Progenitor cell of endocrine pancreas (in vitro differentiated cells): ENCODE measurements at regions not wholly inside any gene's neighbourhood (a gene's known extent, or its start where the extent isn't known, plus 50 kb on each side); places are given as distances from the start of the nearest gene placed in this dataset.
A peak's percentile ranks its signal among the peaks of the same experiment; 100 is the strongest.

Experiments used
- DNase-seq: peaks from one replicate; pipeline ENCODE4 v3.0.0; 2021; ENCODE audit warnings: low spot score; ENCODE audit not compliant: unreplicated experiment
- H3K27ac Mint-ChIP-seq: 2 replicates; pipeline ENCODE4 v1.8.0; 2021; ENCODE audit warnings: mild to moderate bottlenecking, moderate library complexity, mixed read lengths
- H3K27me3 Mint-ChIP-seq: 2 replicates; pipeline ENCODE4 v1.8.0; 2021; ENCODE audit warnings: mixed read lengths
- H3K36me3 Mint-ChIP-seq: 2 replicates; pipeline ENCODE4 v1.8.0; 2022; ENCODE audit warnings: mixed read lengths; ENCODE audit not compliant: insufficient read depth
- H3K4me1 Mint-ChIP-seq: 2 replicates; pipeline ENCODE4 v1.8.0; 2021; ENCODE audit warnings: low read depth, mixed read lengths
- H3K4me3 Mint-ChIP-seq: 2 replicates; pipeline ENCODE4 v1.8.0; 2021; ENCODE audit warnings: low read depth, mild to moderate bottlenecking, moderate library complexity, mixed read lengths
- H3K9me3 Mint-ChIP-seq: 2 replicates; pipeline ENCODE4 v1.8.0; 2021; ENCODE audit warnings: low read depth, mixed read lengths
- TF ChIP-seq, protein P1 (sequence below): fragments of 200-600 bp; sonication (generic); IDR thresholded peaks from one replicate; pipeline ENCODE4 v1.5.0; 2021; ENCODE audit warnings: antibody characterized with exemption, mild to moderate bottlenecking; ENCODE audit not compliant: unreplicated experiment

DNA sequence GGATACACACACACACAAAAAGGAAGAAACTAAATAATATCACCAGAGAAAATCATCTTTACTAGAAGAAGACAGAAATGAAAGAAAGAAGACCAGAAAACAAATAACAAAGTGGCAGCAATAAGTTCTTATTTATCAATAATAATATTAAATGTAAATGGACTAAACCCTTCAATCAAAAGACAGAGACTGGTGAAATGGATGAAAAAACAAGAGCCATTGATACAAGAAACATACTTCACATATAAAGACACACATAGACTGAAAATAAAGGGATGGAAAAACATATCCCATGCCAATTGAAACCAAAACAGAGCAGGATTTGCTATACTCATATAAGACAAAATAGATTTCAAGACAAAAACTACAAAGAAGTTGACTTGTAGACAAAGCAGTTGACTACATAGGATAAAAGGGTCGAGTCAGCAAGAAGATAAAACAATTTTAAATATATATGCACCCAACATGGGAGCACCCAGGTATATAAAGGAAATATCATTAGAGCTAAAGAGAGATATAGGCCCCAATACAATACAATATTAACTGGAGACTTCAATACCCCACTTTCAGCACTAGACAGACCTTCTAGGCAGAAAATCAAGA is 259.4 kb downstream of the EPM2A start:
- Mint-ChIP-seq H3K27ac (no peak overlapping the region), H3K27me3 (no peaks in the 10 kb centered on the region), H3K4me1 (no peaks in the 10 kb centered on the region), H3K36me3 (peaks cover 10% of the 10 kb centered on the region), H3K9me3 (peaks cover 51% of the 10 kb centered on the region), H3K4me3 (no peak overlapping the region)
- no peak for DNase-seq
- TF ChIP-seq, protein P1, sequence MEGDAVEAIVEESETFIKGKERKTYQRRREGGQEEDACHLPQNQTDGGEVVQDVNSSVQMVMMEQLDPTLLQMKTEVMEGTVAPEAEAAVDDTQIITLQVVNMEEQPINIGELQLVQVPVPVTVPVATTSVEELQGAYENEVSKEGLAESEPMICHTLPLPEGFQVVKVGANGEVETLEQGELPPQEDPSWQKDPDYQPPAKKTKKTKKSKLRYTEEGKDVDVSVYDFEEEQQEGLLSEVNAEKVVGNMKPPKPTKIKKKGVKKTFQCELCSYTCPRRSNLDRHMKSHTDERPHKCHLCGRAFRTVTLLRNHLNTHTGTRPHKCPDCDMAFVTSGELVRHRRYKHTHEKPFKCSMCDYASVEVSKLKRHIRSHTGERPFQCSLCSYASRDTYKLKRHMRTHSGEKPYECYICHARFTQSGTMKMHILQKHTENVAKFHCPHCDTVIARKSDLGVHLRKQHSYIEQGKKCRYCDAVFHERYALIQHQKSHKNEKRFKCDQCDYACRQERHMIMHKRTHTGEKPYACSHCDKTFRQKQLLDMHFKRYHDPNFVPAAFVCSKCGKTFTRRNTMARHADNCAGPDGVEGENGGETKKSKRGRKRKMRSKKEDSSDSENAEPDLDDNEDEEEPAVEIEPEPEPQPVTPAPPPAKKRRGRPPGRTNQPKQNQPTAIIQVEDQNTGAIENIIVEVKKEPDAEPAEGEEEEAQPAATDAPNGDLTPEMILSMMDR: no peak

DNA sequence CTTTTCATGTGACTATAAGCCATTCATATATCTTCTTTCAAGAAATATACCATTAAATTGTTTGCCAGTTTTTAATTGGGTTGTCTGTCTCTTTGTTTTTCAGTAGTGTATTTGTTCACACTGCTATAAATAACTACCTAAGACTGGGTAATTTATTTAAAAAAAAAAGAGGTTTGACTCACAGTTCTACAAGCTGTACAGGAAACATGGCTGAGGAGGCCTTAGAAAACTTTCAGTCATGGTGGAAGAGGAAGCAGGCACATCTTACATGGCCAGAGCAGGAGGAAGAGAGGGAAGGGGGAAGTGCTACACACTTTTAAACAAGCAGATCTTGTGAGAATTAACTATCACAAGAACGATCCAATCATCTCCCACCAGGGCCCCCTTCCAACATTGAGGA is 255.3 kb downstream of the EPM2A start:
- H3K4me1 Mint-ChIP-seq: peaks cover 15% of the 10 kb centered on the region
- H3K27ac Mint-ChIP-seq: no peak overlapping the region
- H3K36me3 Mint-ChIP-seq: peaks cover 7% of the 10 kb centered on the region
- H3K4me3 Mint-ChIP-seq: no peak overlapping the region
- peaks cover 33% of the 10 kb centered on the region for H3K9me3 Mint-ChIP-seq
- no peaks in the 10 kb centered on the region for H3K27me3 Mint-ChIP-seq
- no peak for DNase-seq
- TF ChIP-seq, protein P1: no peak

DNA sequence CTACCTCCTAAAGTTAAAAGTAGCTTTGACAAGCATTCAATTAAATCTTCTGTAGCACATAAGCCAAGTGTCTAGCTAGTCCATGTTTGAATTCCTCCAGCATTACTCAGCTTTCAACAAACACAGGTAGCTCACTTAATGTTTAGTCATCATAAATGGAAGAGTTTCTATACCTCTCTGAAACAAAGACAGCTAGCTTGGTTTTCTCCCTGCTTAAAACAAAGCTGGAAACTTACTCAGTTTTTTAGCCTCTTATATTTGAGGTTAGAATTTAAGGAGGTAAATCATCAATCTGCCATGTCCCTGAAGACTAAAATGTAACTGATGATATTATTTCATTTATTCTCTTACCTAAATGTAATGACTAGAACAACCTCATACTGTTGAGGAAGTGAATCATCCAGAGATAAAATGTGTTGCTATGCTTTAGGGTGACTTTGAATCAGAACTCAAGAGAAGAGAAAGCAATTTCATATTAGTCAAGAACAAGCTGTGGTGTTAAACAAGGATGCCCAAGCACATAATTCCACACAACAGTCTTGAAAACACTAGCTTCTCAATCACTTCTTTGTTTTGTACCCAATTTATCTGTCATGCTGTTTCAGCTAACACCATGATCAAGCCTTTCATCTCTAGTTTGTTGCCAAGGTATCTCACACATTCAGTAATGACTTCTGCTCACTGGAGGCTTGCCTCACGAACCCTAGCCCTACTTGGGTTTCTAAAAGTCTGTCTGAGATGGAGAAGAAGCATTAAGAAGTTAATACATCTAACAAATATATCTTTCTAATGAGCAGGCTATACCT is 251.9 kb downstream of the EPM2A start:
- H3K27me3 Mint-ChIP-seq: no peaks in the 10 kb centered on the region
- TF ChIP-seq, protein P1: no peak
- H3K4me1 Mint-ChIP-seq: peaks cover 15% of the 10 kb centered on the region
- no peak for DNase-seq
- no peak overlapping the region for H3K4me3 Mint-ChIP-seq
- peak overlapping the region; percentile 90 for H3K27ac Mint-ChIP-seq
- H3K9me3 Mint-ChIP-seq: peaks cover 12% of the 10 kb centered on the region
- no peaks in the 10 kb centered on the region for H3K36me3 Mint-ChIP-seq

DNA sequence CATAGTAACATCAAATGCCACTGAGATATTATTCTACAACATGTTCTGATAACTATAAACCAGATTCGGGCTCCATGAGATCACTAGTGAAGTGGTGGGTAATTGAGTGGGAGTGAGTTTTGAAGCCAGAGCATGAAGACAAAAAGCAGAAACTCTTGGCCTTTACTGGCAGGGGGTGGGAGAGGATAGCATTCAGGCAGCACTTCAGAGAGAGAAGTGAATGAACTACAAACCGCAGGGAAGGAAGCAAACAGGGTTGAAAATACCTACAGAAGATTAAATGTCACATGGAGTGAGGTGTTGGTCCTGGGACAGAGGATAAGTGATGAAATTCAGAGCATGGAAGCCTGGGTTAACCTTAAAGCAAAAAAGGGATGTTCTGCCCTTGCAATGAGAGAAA is 250.0 kb downstream of the EPM2A start:
- H3K4me1 Mint-ChIP-seq: peaks cover 15% of the 10 kb centered on the region
- H3K9me3 Mint-ChIP-seq: peaks cover 5% of the 10 kb centered on the region
- no peaks in the 10 kb centered on the region for H3K27me3 Mint-ChIP-seq
- H3K27ac Mint-ChIP-seq: no peak overlapping the region
- no peak for DNase-seq
- no peak overlapping the region for H3K4me3 Mint-ChIP-seq
- no peaks in the 10 kb centered on the region for H3K36me3 Mint-ChIP-seq
- TF ChIP-seq, protein P1: no peak

DNA sequence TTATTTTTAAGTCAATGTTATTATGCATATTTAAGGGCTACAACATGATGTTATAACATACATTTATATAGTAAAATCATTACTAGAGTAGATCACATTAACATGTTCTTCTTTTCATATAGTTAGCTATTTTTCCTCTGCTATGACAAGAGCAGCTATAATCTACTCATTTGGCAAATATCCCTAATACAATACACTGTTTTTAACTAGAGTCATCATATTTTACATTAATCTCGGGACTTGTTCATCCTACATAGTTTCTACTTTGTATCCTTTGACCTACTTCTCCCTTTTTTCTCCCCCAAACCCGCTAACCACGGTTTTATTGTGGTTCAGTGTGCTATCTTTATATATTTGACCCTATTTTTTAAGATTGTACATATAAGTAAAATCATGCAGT is 249.0 kb downstream of the EPM2A start:
- Mint-ChIP-seq H3K4me1 (peaks cover 15% of the 10 kb centered on the region), H3K27ac (no peak overlapping the region), H3K4me3 (no peak overlapping the region), H3K27me3 (no peaks in the 10 kb centered on the region), H3K9me3 (peaks cover 5% of the 10 kb centered on the region), H3K36me3 (no peaks in the 10 kb centered on the region)
- TF ChIP-seq, protein P1: no peak
- no peak for DNase-seq
